ENCODE measurements at regions not wholly inside any gene's neighbourhood (a gene's known extent, or its start where the extent isn't known, plus 50 kb on each side); places are given as distances from the start of the nearest gene placed in this dataset.

GRCh38 chr20:58011947-58012610, 216.4 kb downstream of the ANKRD60 start:
- TF ChIP-seq CTCF (IDR thresholded peaks at IDR 0.05; ENCODE audit: low read depth, low read length) = no peak
- ChIA-PET CTCF (no interaction called here), POLR2A (no interaction called here)
- H3K4me3 ChIP-seq (ENCODE audit: low read depth, low read length) = no peak overlapping the region
- no peaks in the 10 kb centered on the region for H3K27me3 ChIP-seq (ENCODE audit: control insufficient read depth, insufficient read depth, low read length)
- no peaks in the 10 kb centered on the region for H3K9me3 ChIP-seq (ENCODE audit: control insufficient read depth, insufficient read depth, low read length)
- no peak overlapping the region for H3K27ac ChIP-seq (ENCODE audit: low read depth, low read length)
- no peak for DNase-seq (ENCODE audit: low read depth, low spot score)

GRCh38 chr20:58011106-58011946, 217.1 kb downstream of the ANKRD60 start:
- no peak for DNase-seq (ENCODE audit: low read depth, low spot score)
- POLR2A ChIA-PET = no interaction called here
- Histone ChIP-seq H3K27me3 (ENCODE audit: control insufficient read depth, insufficient read depth, low read length) (no peaks in the 10 kb centered on the region), H3K4me3 (ENCODE audit: low read depth, low read length) (no peak overlapping the region), H3K9me3 (ENCODE audit: control insufficient read depth, insufficient read depth, low read length) (no peaks in the 10 kb centered on the region), H3K27ac (ENCODE audit: low read depth, low read length) (no peak overlapping the region)
- CTCF ChIA-PET = no interaction called here
- no peak for TF ChIP-seq CTCF (IDR thresholded peaks at IDR 0.05; ENCODE audit: low read depth, low read length)

GRCh38 chr20:58010666-58011065, 217.8 kb downstream of the ANKRD60 start:
- Histone ChIP-seq H3K4me3 (ENCODE audit: low read depth, low read length) (no peak overlapping the region), H3K27me3 (ENCODE audit: control insufficient read depth, insufficient read depth, low read length) (no peaks in the 10 kb centered on the region), H3K27ac (ENCODE audit: low read depth, low read length) (no peak overlapping the region), H3K9me3 (ENCODE audit: control insufficient read depth, insufficient read depth, low read length) (no peaks in the 10 kb centered on the region)
- ChIA-PET CTCF (no interaction called here), POLR2A (no interaction called here)
- no peak for TF ChIP-seq CTCF (IDR thresholded peaks at IDR 0.05; ENCODE audit: low read depth, low read length)
- DNase-seq (ENCODE audit: low read depth, low spot score) = no peak

- DNase-seq (ENCODE audit: low read depth, low spot score) = no peak
- POLR2A ChIA-PET = no interaction called here
- no peak overlapping the region for H3K27ac ChIP-seq (ENCODE audit: low read depth, low read length)
Measured at GRCh38 chr20:58010186-58010585, 218.3 kb downstream of the ANKRD60 start.

More at GRCh38 chr20:58010186-58010585, 218.3 kb downstream of the ANKRD60 start:
- H3K9me3 ChIP-seq (ENCODE audit: control insufficient read depth, insufficient read depth, low read length) = no peaks in the 10 kb centered on the region
- CTCF ChIA-PET = no interaction called here
- H3K4me3 ChIP-seq (ENCODE audit: low read depth, low read length) = no peak overlapping the region
- TF ChIP-seq CTCF (IDR thresholded peaks at IDR 0.05; ENCODE audit: low read depth, low read length) = no peak
- H3K27me3 ChIP-seq (ENCODE audit: control insufficient read depth, insufficient read depth, low read length) = no peaks in the 10 kb centered on the region

All from AG04450 (cell line).